Tibial nerve (tissue), 4 donors: ENCODE measurements at regions not wholly inside any gene's neighbourhood (a gene's known extent, or its start where the extent isn't known, plus 50 kb on each side); places are given as distances from the start of the nearest gene placed in this dataset.

Experiments
- CTCF ChIP-seq, 5 experiments: fragments of 200-600 bp in 3 of 5; fragments of 450-650 bp in 2 of 5; sonication (generic) in 3 of 5; IDR thresholded peaks; one replicate each; pipeline ENCODE4 v1.5.1; 2016 to 2019; ENCODE audit warnings: antibody characterized with exemption in 5 of 5, mild to moderate bottlenecking in 3 of 5, moderate library complexity in 2 of 5
- EP300 ChIP-seq, 2 donors: sonication (generic); formaldehyde crosslinking; IDR thresholded peaks; one replicate each; pipeline ENCODE4 v1.6.1; 2017; ENCODE audit warnings: antibody characterized with exemption in 2 of 2, mild to moderate bottlenecking in 1 of 2
- POLR2A ChIP-seq, 2 donors: fragments of 450-650 bp; IDR thresholded peaks; one replicate each; pipeline ENCODE4 v1.6.1; 2017; ENCODE audit warnings: antibody characterized with exemption in 2 of 2, mild to moderate bottlenecking in 2 of 2, moderate library complexity in 2 of 2

- TF ChIP-seq EP300 (IDR thresholded peaks at IDR 0.05) (no peak), CTCF (IDR thresholded peaks at IDR 0.05) (no peak), POLR2A (IDR thresholded peaks at IDR 0.05) (no peak)
These were observed 515.1 kb downstream of the FRK start for GRCh38 chr6:115545672-115545986.
